HepG2 (cell line): ENCODE measurements at regions not wholly inside any gene's neighbourhood (a gene's known extent, or its start where the extent isn't known, plus 50 kb on each side); places are given as distances from the start of the nearest gene placed in this dataset.

ENCODE experiments used
- ATAC-seq: fragments of 200-7000 bp; cut with Tn5 transposase; 3 replicates; pipeline ENCODE4 v1.9.1; 2020; ENCODE audit warnings: mild to moderate bottlenecking, moderate library complexity
- BruUV-seq: library from RNA; stranded (reverse); fragments of 400-500 nt; replicated peaks from 2 replicates; lab custom pipeline; 2021; lab: Mats Ljungman, UMichigan
- CTCF ChIA-PET: fragments of 300-600 bp; formaldehyde crosslinking; extraction: SDS; loops from one replicate; lab custom pipeline; 2021; ENCODE audit warnings: low total read pairs, inconsistent platforms, low intra/inter-chr PET ratio; lab: Yijun Ruan, JAX
- POLR2A ChIA-PET: fragments of 350-600 bp; sonication (Branson Sonifier 250); formaldehyde crosslinking; loops from one replicate; lab custom pipeline; 2020; ENCODE audit warnings: antibody characterized with exemption, inconsistent platforms; lab: Yijun Ruan, JAX
- DNase-seq: peaks from one replicate; pipeline ENCODE4 v3.0.0-alpha.2; 2015; ENCODE audit warnings: low spot score
- FAIRE-seq: peaks from 3 replicates; lab custom pipeline; 2011; peaks lifted over from hg19 to GRCh38; lab: Jason Lieb, UNC
- H2AFZ ChIP-seq: one replicate; pipeline ENCODE4 v1.6.1; 2011; ENCODE audit warnings: low read length, inconsistent platforms
- H3K27ac ChIP-seq: fragments of 300-600 bp; 3 replicates; pipeline ENCODE4 v1.8.0; 2011; ENCODE audit warnings: mixed run types, mild to moderate bottlenecking, mixed read lengths, low read length, inconsistent platforms; ENCODE audit not compliant: insufficient read depth; ENCODE audit errors: extremely low read length
- H3K27me3 ChIP-seq, 2 experiments: fragments of 200-600 bp in 1 of 2; 2 replicates in 1 of 2; 3 replicates in 1 of 2; pipeline versions ENCODE4 v1.6.0 to v1.8.0; 2011; ENCODE audit warnings: low read length in 2 of 2, mild to moderate bottlenecking in 2 of 2, moderate library complexity in 2 of 2, inconsistent platforms in 1 of 2; ENCODE audit not compliant: insufficient read depth in 2 of 2, control insufficient read depth in 1 of 2
- H3K36me3 ChIP-seq, 2 experiments: fragments of 200-600 bp in 1 of 2; replicated peaks in 1 of 2; 2 replicates in 1 of 2; 3 replicates in 1 of 2; pipeline versions ENCODE4 v1.5.1 to v1.8.0; 2011; ENCODE audit warnings: low read length in 2 of 2, inconsistent platforms in 1 of 2; ENCODE audit not compliant: insufficient read depth in 2 of 2, control insufficient read depth in 1 of 2
- H3K4me1 ChIP-seq: 2 replicates; pipeline ENCODE4 v1.5.1; 2012; ENCODE audit warnings: low read length, inconsistent platforms; ENCODE audit not compliant: insufficient read depth
- H3K4me2 ChIP-seq: 2 replicates; pipeline ENCODE4 v1.6.0; 2011; ENCODE audit warnings: low read depth, low read length, inconsistent platforms
- H3K4me3 ChIP-seq, 3 experiments: fragments of 200-600 bp in 1 of 3; sonication (generic), shearing (Covaris generic) in 1 of 3; replicated peaks in 1 of 3; 2 replicates each; pipeline ENCODE4 v1.5.1; 2011 to 2016; ENCODE audit warnings: low read length in 3 of 3, inconsistent platforms in 2 of 3, low read depth in 2 of 3, mild to moderate bottlenecking in 2 of 3, control low read depth in 1 of 3, mixed read lengths in 1 of 3; ENCODE audit not compliant: insufficient read depth in 1 of 3
- H3K79me2 ChIP-seq: one replicate; pipeline ENCODE4 v1.6.1; 2011; ENCODE audit warnings: low read length, inconsistent platforms; ENCODE audit not compliant: insufficient read depth
- H3K9ac ChIP-seq: 2 replicates; pipeline ENCODE4 v1.6.0; 2011; ENCODE audit warnings: mild to moderate bottlenecking, low read depth, low read length, inconsistent platforms; ENCODE audit not compliant: insufficient read depth
- H3K9me3 ChIP-seq: 2 replicates; pipeline ENCODE4 v1.5.1; 2012; ENCODE audit warnings: mild to moderate bottlenecking, low read length
- H4K20me1 ChIP-seq: 2 replicates; pipeline ENCODE4 v1.6.0; 2011; ENCODE audit warnings: inconsistent platforms, mild to moderate bottlenecking, low read length, moderate library complexity; ENCODE audit not compliant: insufficient read depth
- CREM ChIP-seq, 2 experiments: sonication (generic) in 1 of 2; formaldehyde crosslinking in 1 of 2; IDR thresholded peaks; 2 replicates each; pipeline versions ENCODE4 v1.4.0 to v1.6.1; 2016 to 2020; ENCODE audit warnings: antibody characterized with exemption in 1 of 2, mild to moderate bottlenecking in 1 of 2, missing genetic modification reagents in 1 of 2
- GZF1 ChIP-seq: sonication (generic); formaldehyde crosslinking; IDR thresholded peaks from 2 replicates; pipeline ENCODE4 v1.5.1; 2020; ENCODE audit warnings: mild to moderate bottlenecking, missing genetic modification reagents
- HNRNPUL1 ChIP-seq: fragments of 200-400 bp; formaldehyde crosslinking; IDR thresholded peaks from 2 replicates; pipeline ENCODE4 v1.6.1; 2017; ENCODE audit warnings: low read depth, mild to moderate bottlenecking, low read length, moderate library complexity
- HOXA7 ChIP-seq: sonication (generic); formaldehyde crosslinking; IDR thresholded peaks from 2 replicates; pipeline ENCODE4 v1.8.1; 2022; ENCODE audit warnings: mild to moderate bottlenecking, missing genetic modification reagents, moderate library complexity
- MBNL3 ChIP-seq: fragments of 250-450 bp; sonication (Bioruptor Pico); conservative IDR thresholded peaks from 2 replicates; pipeline ENCODE4 v1.8.0; 2022; ENCODE audit warnings: mild to moderate bottlenecking, inconsistent platforms
- TCF7L2 ChIP-seq: IDR thresholded peaks from 2 replicates; pipeline ENCODE4 v1.6.1; 2011; ENCODE audit warnings: mild to moderate bottlenecking, low read depth, low read length, moderate library complexity
- ZNF138 ChIP-seq: sonication (generic); formaldehyde crosslinking; IDR thresholded peaks from 2 replicates; pipeline ENCODE4 v1.5.0; 2020; ENCODE audit warnings: mild to moderate bottlenecking, low read depth, missing genetic modification reagents
- ZNF382 ChIP-seq: sonication (generic); formaldehyde crosslinking; IDR thresholded peaks from 2 replicates; pipeline ENCODE4 v1.5.0; 2020; ENCODE audit warnings: missing genetic modification reagents, mild to moderate bottlenecking, borderline replicate concordance
- ZNF543 ChIP-seq: sonication (generic); formaldehyde crosslinking; IDR thresholded peaks from 2 replicates; pipeline ENCODE4 v1.4.0; 2020; ENCODE audit warnings: mild to moderate bottlenecking, missing genetic modification reagents
- ZNF619 ChIP-seq: sonication (generic); formaldehyde crosslinking; IDR thresholded peaks from 2 replicates; pipeline ENCODE4 v1.4.0; 2020; ENCODE audit warnings: mild to moderate bottlenecking, missing genetic modification reagents
- ZNF780A ChIP-seq: sonication (generic); formaldehyde crosslinking; IDR thresholded peaks from 2 replicates; pipeline ENCODE4 v1.8.0; 2022; ENCODE audit warnings: mild to moderate bottlenecking, missing genetic modification reagents, moderate library complexity
- WGBS: methylation state at CpG from one replicate; pipeline ENCODE4 v1.1.6; 2017; ENCODE audit warnings: low lambda C conversion rate; 5-methylcytosine and 5-hydroxymethylcytosine counted together
- in situ Hi-C: cut with HindIII; loops from 2 replicates; pipeline ENCODE4 v1.10.0; 2017; ENCODE audit warnings: low pct_unique_long_range_greater_than_20kb; ENCODE audit not compliant: extremely low pct_ligation_motif_present
- intact Hi-C: fragments of 100-400 bp; cut with micrococcal nuclease; formaldehyde crosslinking; loops from one replicate; pipeline ENCODE4 v1.10.0; 2022; ENCODE audit not compliant: unreplicated experiment
- TF ChIP-seq, protein P1 (sequence below): sonication (generic); formaldehyde crosslinking; IDR thresholded peaks from 2 replicates; pipeline ENCODE4 v1.8.0; 2022; ENCODE audit warnings: missing genetic modification reagents, mild to moderate bottlenecking, borderline replicate concordance
- TF ChIP-seq, protein P2 (sequence below): sonication (generic); formaldehyde crosslinking; IDR thresholded peaks from 2 replicates; pipeline ENCODE4 v1.4.0; 2020; ENCODE audit warnings: mild to moderate bottlenecking, missing genetic modification reagents

DNA sequence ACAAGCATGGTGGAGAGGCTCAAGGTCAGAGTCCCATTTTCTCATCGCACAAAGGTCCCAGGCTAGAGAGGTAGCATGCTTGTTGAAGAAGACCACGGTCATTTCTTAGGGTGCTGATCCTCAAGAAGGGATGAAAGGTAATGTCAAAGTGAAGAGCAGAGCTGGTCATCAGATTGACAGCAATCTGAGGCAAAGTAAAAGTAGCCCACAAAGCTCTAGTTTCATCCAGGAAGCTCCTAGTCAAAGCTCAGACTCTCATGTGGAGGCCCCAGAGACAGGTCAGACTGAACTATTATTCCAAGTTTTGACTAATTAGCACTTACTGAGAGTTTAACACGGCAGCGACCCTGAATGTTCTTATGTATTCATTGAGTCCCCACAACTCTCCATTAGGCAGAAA lies 270.6 kb downstream of the RPS29 start:
- no peaks in the 10 kb centered on the region for H3K27me3 ChIP-seq
- H3K9me3 ChIP-seq = no peaks in the 10 kb centered on the region
- H3K9ac ChIP-seq = no peak overlapping the region
- DNase-seq (no peak), ATAC-seq (no peak)
- no peak overlapping the region for H3K4me2 ChIP-seq
- no peaks in the 10 kb centered on the region for H3K36me3 ChIP-seq
- in situ Hi-C loops = no loop called here
- H3K27ac ChIP-seq = no peak overlapping the region
- POLR2A ChIA-PET = no interaction called here
- no peak overlapping the region for H2AFZ ChIP-seq
- TF ChIP-seq HOXA7 (CRISPR knock-in tag) (no peak), MBNL3 (no peak), CREM (IDR thresholded peaks at IDR 0.05) (no peak), CREM (CRISPR knock-in tag; IDR thresholded peaks at IDR 0.05) (no peak)
- TF ChIP-seq, protein P1, sequence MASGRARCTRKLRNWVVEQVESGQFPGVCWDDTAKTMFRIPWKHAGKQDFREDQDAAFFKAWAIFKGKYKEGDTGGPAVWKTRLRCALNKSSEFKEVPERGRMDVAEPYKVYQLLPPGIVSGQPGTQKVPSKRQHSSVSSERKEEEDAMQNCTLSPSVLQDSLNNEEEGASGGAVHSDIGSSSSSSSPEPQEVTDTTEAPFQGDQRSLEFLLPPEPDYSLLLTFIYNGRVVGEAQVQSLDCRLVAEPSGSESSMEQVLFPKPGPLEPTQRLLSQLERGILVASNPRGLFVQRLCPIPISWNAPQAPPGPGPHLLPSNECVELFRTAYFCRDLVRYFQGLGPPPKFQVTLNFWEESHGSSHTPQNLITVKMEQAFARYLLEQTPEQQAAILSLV (CRISPR knock-in tag) = no peak
- TF ChIP-seq, all 625 proteins: peak for 0
- intact Hi-C loops = no loop called here
- Histone ChIP-seq H3K4me1 (no peaks in the 10 kb centered on the region), H3K79me2 (no peaks in the 10 kb centered on the region), H4K20me1 (no peaks in the 10 kb centered on the region), H3K4me3 (no peak overlapping the region)
- FAIRE-seq = no peak
- CTCF ChIA-PET = no interaction called here
- BruUV-seq = no TSS peak
- WGBS = 3% methylated on average over 4 of the region's 4 CpGs

DNA sequence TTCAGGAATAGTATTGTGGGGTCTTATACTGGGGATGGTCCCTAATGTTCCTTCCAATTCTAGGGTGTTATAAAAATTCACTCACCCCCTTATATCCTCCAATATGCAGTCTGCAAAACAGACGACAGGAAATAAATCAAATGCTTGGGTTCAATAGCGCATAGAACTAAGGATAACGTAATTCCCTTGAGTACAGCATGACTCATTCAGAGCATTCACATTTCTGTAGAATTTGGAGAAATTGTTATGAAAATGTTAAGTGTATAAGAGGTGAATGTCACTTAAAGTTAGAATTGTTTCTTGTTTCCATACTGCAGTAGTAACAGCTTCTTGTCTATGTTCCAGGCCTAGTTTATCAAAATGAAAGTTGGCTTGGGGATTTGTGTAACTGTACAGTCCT lies 271.4 kb downstream of the RPS29 start:
- no peak overlapping the region for H2AFZ ChIP-seq
- DNase-seq = no peak
- H3K9ac ChIP-seq = no peak overlapping the region
- no peak for ATAC-seq
- FAIRE-seq = no peak
- no peaks in the 10 kb centered on the region for H3K4me1 ChIP-seq
- in situ Hi-C loops = no loop called here
- 41% methylated on average over 3 of the region's 3 CpGs for WGBS
- BruUV-seq = no TSS peak
- H4K20me1 ChIP-seq = no peaks in the 10 kb centered on the region
- no peak overlapping the region for H3K27ac ChIP-seq
- no peaks in the 10 kb centered on the region for H3K27me3 ChIP-seq
- H3K79me2 ChIP-seq = no peaks in the 10 kb centered on the region
- no peak overlapping the region for H3K4me2 ChIP-seq
- ChIA-PET CTCF (no interaction called here), POLR2A (no interaction called here)
- H3K4me3 ChIP-seq = no peak overlapping the region
- H3K36me3 ChIP-seq = no peaks in the 10 kb centered on the region
- intact Hi-C loops = no loop called here
- H3K9me3 ChIP-seq = no peaks in the 10 kb centered on the region
- TF ChIP-seq, protein P2, sequence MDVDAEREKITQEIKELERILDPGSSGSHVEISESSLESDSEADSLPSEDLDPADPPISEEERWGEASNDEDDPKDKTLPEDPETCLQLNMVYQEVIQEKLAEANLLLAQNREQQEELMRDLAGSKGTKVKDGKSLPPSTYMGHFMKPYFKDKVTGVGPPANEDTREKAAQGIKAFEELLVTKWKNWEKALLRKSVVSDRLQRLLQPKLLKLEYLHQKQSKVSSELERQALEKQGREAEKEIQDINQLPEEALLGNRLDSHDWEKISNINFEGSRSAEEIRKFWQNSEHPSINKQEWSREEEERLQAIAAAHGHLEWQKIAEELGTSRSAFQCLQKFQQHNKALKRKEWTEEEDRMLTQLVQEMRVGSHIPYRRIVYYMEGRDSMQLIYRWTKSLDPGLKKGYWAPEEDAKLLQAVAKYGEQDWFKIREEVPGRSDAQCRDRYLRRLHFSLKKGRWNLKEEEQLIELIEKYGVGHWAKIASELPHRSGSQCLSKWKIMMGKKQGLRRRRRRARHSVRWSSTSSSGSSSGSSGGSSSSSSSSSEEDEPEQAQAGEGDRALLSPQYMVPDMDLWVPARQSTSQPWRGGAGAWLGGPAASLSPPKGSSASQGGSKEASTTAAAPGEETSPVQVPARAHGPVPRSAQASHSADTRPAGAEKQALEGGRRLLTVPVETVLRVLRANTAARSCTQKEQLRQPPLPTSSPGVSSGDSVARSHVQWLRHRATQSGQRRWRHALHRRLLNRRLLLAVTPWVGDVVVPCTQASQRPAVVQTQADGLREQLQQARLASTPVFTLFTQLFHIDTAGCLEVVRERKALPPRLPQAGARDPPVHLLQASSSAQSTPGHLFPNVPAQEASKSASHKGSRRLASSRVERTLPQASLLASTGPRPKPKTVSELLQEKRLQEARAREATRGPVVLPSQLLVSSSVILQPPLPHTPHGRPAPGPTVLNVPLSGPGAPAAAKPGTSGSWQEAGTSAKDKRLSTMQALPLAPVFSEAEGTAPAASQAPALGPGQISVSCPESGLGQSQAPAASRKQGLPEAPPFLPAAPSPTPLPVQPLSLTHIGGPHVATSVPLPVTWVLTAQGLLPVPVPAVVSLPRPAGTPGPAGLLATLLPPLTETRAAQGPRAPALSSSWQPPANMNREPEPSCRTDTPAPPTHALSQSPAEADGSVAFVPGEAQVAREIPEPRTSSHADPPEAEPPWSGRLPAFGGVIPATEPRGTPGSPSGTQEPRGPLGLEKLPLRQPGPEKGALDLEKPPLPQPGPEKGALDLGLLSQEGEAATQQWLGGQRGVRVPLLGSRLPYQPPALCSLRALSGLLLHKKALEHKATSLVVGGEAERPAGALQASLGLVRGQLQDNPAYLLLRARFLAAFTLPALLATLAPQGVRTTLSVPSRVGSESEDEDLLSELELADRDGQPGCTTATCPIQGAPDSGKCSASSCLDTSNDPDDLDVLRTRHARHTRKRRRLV = no peak
- TF ChIP-seq HNRNPUL1 (no peak), ZNF138 (no peak), ZNF543 (CRISPR knock-in tag) (no peak), TCF7L2 (no peak), ZNF382 (no peak), GZF1 (no peak), ZNF780A (CRISPR knock-in tag) (no peak), ZNF619 (CRISPR knock-in tag) (no peak)
